ENCODE measurements at regions not wholly inside any gene's neighbourhood (a gene's known extent, or its start where the extent isn't known, plus 50 kb on each side); places are given as distances from the start of the nearest gene placed in this dataset.

GRCh38 chr2:181174611-181175580 is 194.5 kb downstream of the UBE2E3 start:
- no peak for TF ChIP-seq FOXK1 (CRISPR knock-in tag; IDR thresholded peaks at IDR 0.05; ENCODE audit: borderline replicate concordance, low read depth)
- TF ChIP-seq CTCF (CRISPR knock-in tag; IDR thresholded peaks at IDR 0.05): no peak
- TF ChIP-seq BRCA1 (CRISPR knock-in tag; IDR thresholded peaks at IDR 0.05): no peak
- TF ChIP-seq, protein P1, sequence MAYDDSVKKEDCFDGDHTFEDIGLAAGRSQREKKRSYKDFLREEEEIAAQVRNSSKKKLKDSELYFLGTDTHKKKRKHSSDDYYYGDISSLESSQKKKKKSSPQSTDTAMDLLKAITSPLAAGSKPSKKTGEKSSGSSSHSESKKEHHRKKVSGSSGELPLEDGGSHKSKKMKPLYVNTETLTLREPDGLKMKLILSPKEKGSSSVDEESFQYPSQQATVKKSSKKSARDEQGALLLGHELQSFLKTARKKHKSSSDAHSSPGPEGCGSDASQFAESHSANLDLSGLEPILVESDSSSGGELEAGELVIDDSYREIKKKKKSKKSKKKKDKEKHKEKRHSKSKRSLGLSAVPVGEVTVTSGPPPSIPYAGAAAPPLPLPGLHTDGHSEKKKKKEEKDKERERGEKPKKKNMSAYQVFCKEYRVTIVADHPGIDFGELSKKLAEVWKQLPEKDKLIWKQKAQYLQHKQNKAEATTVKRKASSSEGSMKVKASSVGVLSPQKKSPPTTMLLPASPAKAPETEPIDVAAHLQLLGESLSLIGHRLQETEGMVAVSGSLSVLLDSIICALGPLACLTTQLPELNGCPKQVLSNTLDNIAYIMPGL (CRISPR knock-in tag; IDR thresholded peaks at IDR 0.05; ENCODE audit: borderline replicate concordance in 1 of 2, low read depth in 1 of 2): no peak
- TF ChIP-seq HHEX (CRISPR knock-in tag; IDR thresholded peaks at IDR 0.05): no peak
- TF ChIP-seq DNMT1 (CRISPR knock-in tag; IDR thresholded peaks at IDR 0.05): no peak

Measured in HepG2 (cell line).